NCI-H446 treated with DMSO at 0.1 percent for 48 hours (cell line): ENCODE measurements at regions not wholly inside any gene's neighbourhood (a gene's known extent, or its start where the extent isn't known, plus 50 kb on each side); places are given as distances from the start of the nearest gene placed in this dataset.
"Not testable (repeated sequence)": the region's sequence is repeated elsewhere in the genome, so short reads cannot be mapped to it uniquely, and the experiment has no call there.

Source experiments
- DNase-seq: peaks from one replicate; lab custom pipeline; 2025; lab: John Stamatoyannopoulos, UW

GRCh38 chr12:23253910-23254309 lies 628.9 kb downstream of the ETNK1 start:
- DNase-seq, result not testable (repeated sequence)

DNA sequence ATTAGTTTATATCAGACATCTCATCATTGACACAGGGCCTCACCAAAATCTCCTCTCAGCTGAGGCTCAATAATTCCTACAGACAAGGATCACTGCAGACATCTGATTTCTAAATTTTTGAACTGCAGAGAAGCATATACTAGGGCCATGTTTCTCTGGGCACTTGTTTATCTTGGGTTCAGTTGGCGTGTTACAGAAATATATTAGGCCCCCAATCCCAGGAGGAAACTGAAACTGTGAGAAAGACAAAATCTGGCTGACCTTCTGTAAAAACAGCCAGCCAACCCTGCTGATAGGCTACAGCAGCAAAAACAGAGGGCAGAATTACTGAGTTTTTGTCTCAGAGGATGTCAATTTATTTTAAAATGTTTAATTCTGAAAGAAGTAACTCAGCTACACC lies 634.6 kb downstream of the ETNK1 start:
- no peak for DNase-seq

- DNase-seq, result no peak
Observed at GRCh38 chr12:23262670-23263069, 637.7 kb downstream of the ETNK1 start.

DNA sequence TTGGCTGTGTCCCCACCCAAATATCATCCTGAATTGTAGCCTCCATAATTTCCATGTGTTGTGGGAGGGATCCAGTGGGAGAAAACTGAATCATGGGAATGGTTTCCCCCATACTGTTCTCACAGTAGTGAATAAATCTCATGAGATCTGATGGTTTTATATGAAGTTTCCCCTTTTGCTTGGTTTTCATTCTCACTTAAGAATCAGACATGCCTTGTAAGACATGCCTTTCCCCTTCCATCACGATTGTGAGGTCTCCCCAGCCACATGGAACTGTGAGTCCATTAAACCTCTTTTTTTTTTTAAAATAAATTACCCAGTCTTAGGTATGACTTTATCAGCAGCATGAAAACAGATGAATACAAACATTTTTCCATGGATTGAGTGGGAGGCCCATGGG lies 652.9 kb downstream of the ETNK1 start:
- DNase-seq, result no peak

GRCh38 chr12:23281295-23281694 lies 656.3 kb downstream of the ETNK1 start:
- DNase-seq, result no peak

- DNase-seq, result no peak
Observed at GRCh38 chr12:23282701-23283100, 657.7 kb downstream of the ETNK1 start.

DNA sequence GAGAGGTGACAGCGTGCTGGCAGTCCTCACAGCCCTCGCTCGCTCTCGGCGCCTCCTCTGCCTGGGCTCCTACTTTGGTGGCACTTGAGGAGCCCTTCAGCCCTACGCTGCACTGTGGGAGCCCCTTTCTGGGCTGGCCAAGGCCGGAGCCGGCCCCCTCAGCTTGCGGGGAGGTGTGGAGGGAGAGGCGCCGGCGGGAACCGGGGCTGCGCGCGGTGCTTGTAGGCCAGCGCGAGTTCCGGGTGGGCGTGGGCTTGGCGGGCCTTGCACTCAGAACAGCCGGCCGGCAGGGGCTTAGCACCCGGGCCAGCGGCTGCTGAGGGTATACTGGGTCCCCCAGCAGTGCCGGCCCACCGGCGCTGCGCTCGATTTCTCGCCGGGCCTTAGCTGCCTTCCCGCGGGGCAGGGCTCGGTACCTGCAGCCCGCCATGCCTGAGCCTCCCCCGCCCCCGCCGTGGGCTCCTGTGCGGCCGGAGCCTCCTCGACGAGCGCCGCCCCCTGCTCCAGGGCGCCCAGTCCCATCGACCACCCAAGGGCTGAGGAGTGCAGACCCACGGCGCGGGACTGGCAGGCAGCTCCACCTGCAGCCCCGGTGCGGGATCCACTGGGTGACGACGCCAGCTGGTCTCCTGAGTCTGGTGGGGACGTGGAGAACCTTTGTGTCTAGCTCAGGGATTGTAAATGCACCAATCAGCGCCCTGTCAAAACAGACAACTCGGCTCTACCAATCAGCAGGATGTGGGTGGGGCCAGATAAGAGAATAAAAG lies 661.0 kb downstream of the ETNK1 start:
- DNase-seq, result not testable (repeated sequence)

DNA sequence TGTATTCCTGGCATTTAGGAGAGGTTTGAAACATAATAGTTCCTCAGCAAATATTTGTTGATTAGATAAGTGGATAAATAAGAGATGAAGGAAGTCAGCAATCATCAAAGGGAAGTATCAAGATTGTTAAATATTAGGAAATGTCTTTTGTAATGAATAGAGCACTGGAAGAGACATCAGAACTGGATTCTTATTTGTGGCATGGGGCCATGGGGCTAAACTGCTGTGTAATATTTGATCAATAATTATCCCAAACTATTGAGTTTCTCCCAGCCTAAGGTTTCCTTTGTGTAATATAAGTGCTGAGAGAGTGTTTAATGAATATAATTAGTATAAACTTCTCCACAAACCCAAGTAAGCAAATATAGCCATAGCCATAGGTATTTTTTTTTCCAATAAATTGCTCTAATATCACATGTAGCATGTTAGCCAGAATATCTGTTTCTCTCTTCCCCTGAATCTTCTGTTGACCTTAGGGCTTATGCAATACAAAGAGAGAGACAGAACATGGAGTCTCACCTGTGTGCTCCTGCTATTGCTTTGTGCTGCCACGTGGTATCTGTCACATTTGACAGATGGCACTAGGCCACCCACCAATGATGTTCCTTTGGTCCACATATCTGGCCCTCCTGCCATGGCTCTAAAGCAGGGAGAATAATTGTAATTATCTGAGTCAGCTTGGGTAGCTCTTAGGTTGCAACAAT lies 658.7 kb downstream of the SOX5 start:
- no peak for DNase-seq

DNA sequence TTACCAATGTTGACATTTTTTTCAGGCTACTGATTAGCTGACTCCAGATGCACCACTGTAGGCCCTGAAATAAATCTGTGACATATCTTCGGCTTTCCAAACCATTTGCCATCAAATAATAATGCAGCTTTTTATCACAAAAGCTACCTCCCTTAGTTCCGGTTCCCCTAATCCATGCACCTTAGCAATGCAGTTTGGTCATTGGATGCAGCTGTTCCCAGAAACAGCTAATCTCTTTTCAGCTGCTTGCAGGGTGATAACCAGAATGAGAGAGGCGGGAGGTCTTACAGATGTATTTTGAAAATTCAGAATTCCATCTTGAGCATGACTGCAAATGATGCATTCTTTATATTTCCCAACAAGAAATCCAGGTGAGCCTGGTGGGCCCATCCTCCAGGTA lies 646.2 kb downstream of the SOX5 start:
- DNase-seq, result no peak

DNA sequence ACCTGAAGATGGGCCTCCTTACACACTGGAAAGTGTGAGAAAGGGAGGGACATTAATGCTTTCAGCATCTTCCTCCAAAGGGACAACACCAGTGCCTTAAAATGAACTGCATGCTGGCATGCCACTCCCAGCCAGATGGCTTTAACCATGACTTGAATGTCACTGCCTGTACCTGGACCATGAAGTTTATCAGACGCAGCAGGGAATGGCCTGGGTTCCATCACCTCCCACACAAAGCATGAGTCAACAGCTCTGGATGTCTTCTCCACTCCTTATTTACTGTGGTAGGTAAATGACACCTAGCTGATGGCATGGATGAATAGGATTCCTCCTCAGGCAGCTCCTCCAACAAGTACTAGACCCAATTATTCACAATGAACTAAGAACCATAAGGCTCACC lies 645.6 kb downstream of the SOX5 start:
- no peak for DNase-seq

GRCh38 chr12:23333938-23334337 lies 615.5 kb downstream of the SOX5 start:
- DNase-seq, result no peak

DNA sequence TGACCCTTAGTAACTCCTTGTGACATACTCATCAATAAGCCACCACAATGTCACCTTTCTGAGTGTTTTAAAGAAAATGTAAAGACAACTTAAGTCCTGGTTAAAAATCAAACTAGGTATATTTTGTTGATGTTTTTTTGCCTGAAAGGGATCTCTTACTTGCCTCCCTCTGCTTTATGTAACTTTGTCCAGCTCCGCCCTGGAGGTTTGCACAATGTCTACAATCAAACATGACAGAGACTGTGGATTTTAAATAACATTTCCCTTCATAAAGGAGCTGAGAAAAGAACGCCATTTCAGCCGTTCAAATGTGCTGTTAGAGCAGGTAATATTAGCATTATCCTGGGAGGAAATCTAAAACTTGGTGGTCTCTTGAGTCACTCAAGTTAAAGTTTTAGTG lies 613.9 kb downstream of the SOX5 start:
- no peak for DNase-seq

DNA sequence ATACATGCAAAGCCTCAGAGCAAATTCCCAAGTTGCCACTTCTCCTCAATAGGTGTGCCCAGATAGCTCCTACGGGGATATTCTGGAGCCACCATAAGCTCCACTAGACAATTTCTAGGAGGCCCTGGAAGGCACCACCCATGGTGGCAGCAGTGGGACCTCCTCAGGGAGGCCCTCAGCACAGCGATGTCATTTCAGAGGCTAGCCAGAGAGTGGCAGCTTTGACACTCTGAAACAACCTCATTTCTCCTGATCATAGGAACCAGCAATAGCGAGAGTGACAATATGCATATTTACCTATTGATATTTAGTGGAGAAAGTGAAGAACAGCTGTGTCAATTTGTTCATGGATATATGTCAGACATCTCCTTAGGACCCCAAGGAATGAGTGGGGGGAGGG lies 612.3 kb downstream of the SOX5 start:
- DNase-seq, result no peak

DNA sequence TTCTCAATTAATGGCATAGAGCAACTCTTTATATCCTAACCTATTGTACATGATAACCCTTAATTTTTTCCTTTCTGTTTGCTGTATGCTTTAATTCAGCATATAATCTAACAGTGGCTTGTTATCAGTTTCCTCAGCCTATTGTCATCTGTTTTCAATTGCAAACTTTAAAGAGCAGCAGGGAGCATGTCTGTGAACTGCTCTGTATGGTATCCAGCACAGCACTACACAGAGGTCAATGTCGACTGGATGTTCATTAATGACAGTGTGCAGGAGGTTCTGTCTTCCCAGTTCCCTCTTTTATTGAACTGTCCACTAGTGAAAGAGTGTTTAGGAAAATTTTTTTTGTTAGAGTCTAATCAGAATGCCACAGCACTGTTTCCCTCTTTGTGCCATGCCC lies 609.1 kb downstream of the SOX5 start:
- no peak for DNase-seq

- DNase-seq, result no peak
Observed at GRCh38 chr12:23342407-23342806, 607.1 kb downstream of the SOX5 start.

DNA sequence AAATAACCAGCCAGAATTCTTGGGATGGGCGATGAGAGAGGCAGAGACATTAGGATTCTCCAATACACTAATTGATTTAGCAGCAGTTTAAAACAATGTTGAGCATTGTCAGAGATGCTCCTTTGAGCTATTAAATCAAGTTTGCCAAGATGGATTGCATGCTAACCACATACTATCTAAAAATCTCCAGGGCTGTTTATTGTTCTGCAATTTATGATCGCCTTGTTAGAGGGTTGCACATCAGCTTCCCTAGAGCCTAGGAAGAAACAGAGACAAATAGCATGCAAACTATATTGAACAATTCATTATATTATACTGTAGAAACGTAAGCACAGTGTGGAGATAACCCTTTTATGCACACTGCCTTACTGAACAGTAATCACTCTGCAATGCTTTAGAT lies 599.9 kb downstream of the SOX5 start:
- DNase-seq, result no peak

GRCh38 chr12:23350808-23351207 lies 598.7 kb downstream of the SOX5 start:
- DNase-seq, result no peak

DNA sequence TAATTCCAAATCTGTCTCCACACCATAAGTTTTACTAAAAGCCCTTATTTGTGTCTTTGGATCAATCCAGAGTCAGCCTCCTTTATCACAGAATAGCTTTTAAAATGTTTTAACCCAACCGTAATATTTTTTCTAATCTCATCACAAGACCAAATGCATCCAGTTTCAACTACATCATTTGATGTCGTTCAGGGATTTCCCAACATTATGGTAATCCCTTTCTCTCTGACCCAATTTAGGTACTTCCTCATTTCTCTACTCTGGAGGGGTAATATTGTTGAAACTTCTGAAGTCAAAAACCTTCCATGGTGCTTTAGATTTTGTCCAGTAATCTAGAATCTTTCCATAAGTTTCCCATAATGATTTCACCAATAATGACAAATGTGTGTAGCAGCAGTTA lies 596.8 kb downstream of the SOX5 start:
- DNase-seq, result no peak

DNA sequence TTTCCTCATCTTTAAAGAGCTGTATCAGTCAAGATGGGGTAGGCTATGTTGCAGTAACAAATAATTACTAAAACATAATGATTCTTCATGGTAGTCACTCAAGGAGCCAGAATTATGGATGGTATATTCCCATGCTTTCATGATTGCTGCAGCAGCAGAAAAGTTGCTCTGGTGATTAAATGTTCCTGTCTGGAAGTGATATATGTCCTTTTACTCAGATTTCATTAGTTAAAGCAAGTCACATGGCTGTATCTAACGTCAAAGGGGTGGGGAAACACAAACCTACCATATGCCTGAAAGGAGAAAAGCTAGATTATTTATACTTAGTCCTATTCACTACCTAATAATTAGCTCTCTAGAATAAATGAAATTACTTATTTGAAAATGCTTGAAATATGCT lies 594.7 kb downstream of the SOX5 start:
- no peak for DNase-seq

DNA sequence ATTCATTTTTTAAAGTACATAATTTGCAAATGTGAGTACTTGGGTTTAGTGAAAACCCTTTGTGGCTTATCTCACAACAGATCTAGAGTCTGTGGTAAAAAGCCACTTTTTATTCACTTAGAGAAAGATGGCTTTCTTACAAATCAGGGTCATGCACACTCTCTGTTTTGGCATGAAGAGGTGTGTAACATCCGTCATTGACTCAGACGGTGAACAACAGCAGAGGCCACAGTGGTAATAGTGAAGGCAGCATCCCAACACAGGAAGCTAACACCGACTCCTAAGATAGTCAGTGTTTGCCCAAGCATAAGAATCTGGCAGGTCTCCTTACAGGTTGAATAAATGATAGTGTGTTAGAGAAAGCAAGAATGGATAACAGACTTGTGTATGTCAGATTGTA lies 593.0 kb downstream of the SOX5 start:
- DNase-seq, result no peak

GRCh38 chr12:23356927-23357708 lies 592.4 kb downstream of the SOX5 start:
- no peak for DNase-seq

- no peak for DNase-seq
Observed at GRCh38 chr12:23359975-23360701, 589.3 kb downstream of the SOX5 start.
